Stimulated activated CD8-positive, alpha-beta memory T cell treated with anti-CD3 and anti-CD28 coated beads, Interleukin-12 subunit alpha, Interleukin-12 subunit beta, amount 100 ng/mL, for 24 hours (primary cell): ENCODE measurements at regions not wholly inside any gene's neighbourhood (a gene's known extent, or its start where the extent isn't known, plus 50 kb on each side); places are given as distances from the start of the nearest gene placed in this dataset.
"Not testable (repeated sequence)": the region's sequence is repeated elsewhere in the genome, so short reads cannot be mapped to it uniquely, and the experiment has no call there.

Experiments
- DNase-seq: peaks from one replicate; pipeline ENCODE4 v3.0.0-alpha.2; 2020; ENCODE audit errors: extremely low read depth

DNA sequence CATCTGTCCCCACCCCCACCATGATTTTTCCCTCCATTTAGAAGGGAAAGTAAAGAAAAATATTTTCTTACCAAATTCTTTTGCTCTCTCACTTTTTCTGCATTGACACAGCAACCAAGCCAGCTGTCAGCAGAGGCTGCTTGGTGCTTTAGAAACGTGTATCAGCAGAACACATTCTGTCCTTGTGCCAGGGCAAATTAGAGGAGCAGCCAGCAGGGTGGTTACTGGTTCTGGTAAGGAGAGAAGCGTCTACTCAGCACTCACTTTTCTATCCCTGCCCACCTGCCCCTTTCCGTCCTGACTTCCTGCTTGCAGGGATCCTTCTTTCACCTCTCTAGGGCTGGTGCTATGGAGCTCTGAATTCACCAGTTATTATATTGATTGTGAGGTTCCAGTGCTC, 327.5 kb upstream of the PDE3A start:
- DNase-seq = no peak

DNA sequence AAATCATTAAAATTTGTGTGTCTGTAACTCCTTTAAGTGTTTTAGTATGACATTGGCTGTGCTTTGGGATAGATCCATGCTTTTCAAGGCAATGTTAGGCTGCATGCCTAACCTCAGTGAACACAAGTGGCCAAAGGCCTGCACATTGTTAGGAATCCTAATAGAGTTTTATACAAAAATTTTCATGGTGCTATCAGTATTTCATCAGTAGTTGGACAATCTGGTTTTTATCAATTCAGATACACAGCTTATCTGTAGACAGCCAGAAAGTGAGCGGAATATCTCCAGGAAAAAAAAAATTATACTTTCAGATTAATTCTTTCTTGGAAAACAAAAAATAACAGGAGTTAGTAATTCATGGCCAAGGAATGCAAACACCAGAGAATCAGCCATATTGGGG, 324.0 kb upstream of the PDE3A start:
- no peak for DNase-seq

- no peak for DNase-seq
These were observed 323.5 kb upstream of the PDE3A start for GRCh38 chr12:20044846-20045245.

- no peak for DNase-seq
These were observed 320.4 kb upstream of the PDE3A start for GRCh38 chr12:20047901-20048300.

GRCh38 chr12:20050221-20050620, 318.1 kb upstream of the PDE3A start:
- no peak for DNase-seq

GRCh38 chr12:20053782-20054181, 314.6 kb upstream of the PDE3A start:
- DNase-seq = no peak

- no peak for DNase-seq
These were observed 312.5 kb upstream of the PDE3A start for GRCh38 chr12:20055856-20056255.

DNA sequence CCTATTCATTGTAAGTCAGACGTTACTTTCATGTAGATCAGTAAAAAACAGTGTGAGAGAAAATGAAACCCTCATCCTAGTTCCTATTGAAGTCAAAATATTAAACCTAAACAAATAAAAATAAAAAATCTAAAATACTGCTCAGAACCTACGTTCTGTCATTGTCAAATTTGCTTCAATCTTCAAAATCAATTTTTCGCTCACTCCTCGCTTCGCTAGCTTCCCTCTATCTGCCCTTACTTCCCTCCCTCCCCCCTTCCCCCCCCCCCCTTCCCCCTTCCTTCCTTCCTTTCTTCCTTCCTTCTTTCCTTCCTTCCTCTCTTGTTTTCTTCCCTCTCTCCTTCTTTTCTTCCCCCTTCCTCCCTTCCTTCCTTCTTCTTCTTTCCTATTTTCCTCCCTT, 310.9 kb upstream of the PDE3A start:
- DNase-seq = no peak

DNA sequence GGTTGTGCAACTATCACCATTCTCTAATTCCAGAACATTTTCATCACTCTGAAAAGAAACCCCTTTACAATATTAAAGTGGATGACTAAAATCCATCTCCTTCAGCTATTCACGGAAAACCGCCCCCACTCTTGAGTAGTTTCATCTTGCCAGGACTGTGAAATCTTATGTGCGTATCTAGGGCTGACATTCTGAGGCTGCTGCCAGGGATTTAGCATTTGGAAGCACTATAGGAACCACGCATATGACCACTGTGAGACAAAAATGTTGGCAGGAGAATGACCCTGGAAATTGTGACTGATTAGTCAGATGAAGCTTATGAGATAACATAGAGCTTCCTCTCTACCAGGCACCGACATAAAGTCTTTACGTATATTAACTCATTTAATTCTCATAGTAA, 305.2 kb upstream of the PDE3A start:
- no peak for DNase-seq

GRCh38 chr12:20077618-20078017, 290.7 kb upstream of the PDE3A start:
- DNase-seq = no peak

DNA sequence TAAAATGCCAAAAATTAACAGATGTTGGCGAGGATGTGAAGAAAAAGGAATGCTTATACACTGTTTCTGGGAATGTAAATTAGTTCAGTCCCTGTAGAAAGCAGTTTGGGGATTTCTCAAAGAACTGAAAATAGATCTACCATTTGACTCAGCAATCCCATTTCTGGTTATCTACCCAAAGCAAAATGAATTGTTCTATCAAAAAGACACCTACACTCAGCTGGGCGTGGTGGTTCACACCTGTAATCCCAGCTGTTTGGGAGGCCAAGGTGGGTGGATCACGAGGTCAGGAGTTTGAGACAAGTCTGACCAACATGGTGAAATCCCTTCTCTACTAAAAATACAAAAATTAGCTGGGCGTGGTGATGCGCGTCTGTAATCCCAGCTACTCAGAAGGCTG, 279.3 kb upstream of the PDE3A start:
- DNase-seq = no peak

- DNase-seq = not testable (repeated sequence)
These were observed 275.0 kb upstream of the PDE3A start for GRCh38 chr12:20093190-20093810.

- DNase-seq = no peak
These were observed 271.9 kb upstream of the PDE3A start for GRCh38 chr12:20096430-20096829.

DNA sequence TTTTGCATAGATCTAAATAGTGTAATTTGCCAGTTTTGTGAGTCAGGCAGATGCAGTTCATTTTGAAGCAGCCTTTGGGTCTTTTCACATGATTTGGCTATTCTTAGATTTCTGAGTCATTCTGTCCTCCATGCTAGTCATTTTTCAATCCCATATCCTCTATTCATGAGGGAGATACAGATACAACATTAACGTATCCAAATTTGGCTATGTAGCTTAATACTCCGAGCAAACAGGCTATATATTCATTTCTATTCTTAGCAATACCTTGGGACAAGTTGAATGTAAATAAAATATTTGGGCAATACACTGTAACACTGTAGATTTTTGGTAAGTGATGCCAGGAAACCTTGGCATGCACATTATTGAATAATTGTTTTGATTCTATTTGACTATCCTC, 270.7 kb upstream of the PDE3A start:
- DNase-seq = no peak

DNA sequence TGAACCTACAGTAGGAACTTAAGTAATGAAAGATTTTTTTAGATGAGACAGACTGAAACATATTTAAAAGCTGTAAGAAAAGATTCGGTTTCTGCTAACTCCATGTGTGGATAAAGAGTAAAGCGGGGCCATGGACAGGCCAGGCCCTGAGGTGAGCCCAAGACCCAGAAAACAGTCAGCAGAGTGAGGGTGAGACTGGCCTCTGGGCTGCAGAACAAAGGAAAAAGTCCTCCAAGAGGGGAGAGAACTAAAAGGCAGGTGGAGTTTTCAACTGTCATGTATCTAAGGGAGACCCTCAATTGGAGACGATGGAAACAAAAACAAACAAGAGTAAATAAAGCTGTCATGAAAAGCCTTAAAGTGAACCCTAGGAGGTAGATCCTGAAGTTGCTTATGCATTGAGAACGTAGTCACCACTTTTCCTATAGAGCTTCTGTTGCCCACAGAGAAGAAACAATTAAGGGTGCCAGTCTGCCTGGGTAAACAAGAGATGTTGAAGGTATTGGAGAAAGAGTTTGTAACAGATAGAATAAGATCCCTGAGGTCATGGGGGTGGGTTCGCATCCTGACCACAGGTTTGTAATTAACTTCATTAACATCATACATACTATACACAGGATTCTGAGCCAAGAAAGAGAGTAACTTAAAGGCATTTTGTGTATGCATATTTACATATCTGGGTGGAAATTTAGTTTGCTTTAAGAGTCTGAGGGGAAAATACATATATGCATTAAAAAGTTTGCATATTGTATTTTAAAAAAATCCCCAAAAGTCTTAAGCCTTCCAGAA, 268.7 kb upstream of the PDE3A start:
- no peak for DNase-seq

DNA sequence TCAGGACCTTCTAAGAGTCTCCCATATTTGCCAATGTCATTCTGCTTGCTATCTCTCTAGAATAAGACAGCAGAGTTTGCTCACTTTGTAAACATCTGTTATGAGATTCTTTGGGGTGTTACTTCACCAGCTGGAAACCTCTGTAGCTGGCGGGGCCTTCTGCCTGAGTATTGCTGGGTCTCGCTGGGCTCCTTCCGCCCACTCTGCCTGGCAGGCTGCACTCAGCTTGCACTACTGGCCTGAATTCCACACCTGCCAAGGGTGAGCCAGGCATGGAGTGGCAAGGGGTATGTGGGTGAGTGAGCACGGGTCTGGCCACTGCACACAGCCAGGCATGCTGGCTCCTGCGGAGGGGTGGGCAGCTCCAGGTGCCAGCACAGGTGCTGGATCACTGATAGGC, 267.3 kb upstream of the PDE3A start:
- DNase-seq = no peak

GRCh38 chr12:20105943-20106342, 262.4 kb upstream of the PDE3A start:
- no peak for DNase-seq

DNA sequence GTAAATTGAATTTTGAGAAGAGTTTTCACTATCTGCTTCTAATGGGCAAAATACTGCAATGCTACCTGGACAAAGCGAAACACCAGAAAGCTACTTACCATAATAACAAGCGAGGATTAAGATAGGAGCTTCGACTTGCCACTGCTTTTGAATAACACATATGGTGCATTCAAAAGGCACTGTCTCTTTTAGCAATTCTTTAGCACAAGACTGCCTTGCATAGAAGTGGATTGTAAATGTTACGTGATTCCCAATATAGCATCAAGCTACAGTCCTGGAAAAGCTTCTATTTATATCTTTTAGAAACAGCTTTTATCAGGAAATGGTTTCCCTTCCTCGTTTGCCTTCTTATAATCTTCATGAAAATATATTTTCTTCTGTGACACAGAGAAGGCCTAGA, 258.7 kb upstream of the PDE3A start:
- no peak for DNase-seq

- not testable (repeated sequence) for DNase-seq
These were observed 253.0 kb upstream of the PDE3A start for GRCh38 chr12:20115371-20115770.

GRCh38 chr12:20119596-20120402, 248.5 kb upstream of the PDE3A start:
- no peak for DNase-seq

DNA sequence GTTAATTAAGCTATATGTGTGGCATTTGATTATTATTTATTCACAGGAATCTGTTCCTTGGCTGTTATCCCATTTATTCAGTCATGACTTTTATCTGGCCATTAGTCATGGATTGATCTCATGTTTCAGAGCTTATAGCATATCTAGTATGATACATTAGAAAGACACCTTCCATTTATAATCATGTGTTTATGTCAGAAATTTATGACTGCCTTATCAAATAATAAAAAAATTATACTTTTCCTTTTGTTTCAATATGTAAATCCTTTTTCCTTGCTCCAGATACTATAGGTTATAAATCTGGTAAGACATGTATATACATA, 248.0 kb upstream of the PDE3A start:
- no peak for DNase-seq

- no peak for DNase-seq
These were observed 246.1 kb upstream of the PDE3A start for GRCh38 chr12:20122274-20122673.

- no peak for DNase-seq
These were observed 244.9 kb upstream of the PDE3A start for GRCh38 chr12:20123465-20123864.
